H9 (cell line): ENCODE measurements at regions not wholly inside any gene's neighbourhood (a gene's known extent, or its start where the extent isn't known, plus 50 kb on each side); places are given as distances from the start of the nearest gene placed in this dataset.

ENCODE experiments used
- DNase-seq: peaks from one replicate; pipeline ENCODE4 v3.0.0-alpha.2; 2017
- H2AFZ ChIP-seq: one replicate; pipeline ENCODE4 v1.6.1; 2013; ENCODE audit warnings: mild to moderate bottlenecking, low read length, control low read depth, moderate library complexity
- H2AK5ac ChIP-seq: 2 replicates; pipeline ENCODE4 v1.6.1; 2013; ENCODE audit warnings: low read length, control low read depth, mixed read lengths; ENCODE audit not compliant: insufficient read length
- H2BK120ac ChIP-seq: one replicate; pipeline ENCODE4 v1.6.1; 2013; ENCODE audit warnings: low read depth, mild to moderate bottlenecking, low read length, control low read depth, inconsistent platforms; ENCODE audit not compliant: poor library complexity, severe bottlenecking
- H2BK12ac ChIP-seq: 2 replicates; pipeline ENCODE4 v1.6.1; 2013; ENCODE audit warnings: low read length, control low read depth, mixed read lengths, low read depth; ENCODE audit not compliant: insufficient read length
- H2BK15ac ChIP-seq: 2 replicates; pipeline ENCODE4 v1.6.1; 2013; ENCODE audit warnings: low read depth, low read length, control low read depth
- H2BK20ac ChIP-seq: one replicate; pipeline ENCODE4 v1.6.1; 2013; ENCODE audit warnings: low read depth, mild to moderate bottlenecking, low read length, control low read depth, inconsistent platforms; ENCODE audit not compliant: poor library complexity, severe bottlenecking
- H2BK5ac ChIP-seq: 2 replicates; pipeline ENCODE4 v1.6.1; 2013; ENCODE audit warnings: low read length, control low read depth, mixed read lengths; ENCODE audit not compliant: insufficient read length
- H3K14ac ChIP-seq: 2 replicates; pipeline ENCODE4 v1.6.1; 2013; ENCODE audit warnings: low read length, control low read depth; ENCODE audit not compliant: insufficient read depth
- H3K18ac ChIP-seq: 2 replicates; pipeline ENCODE4 v1.6.1; 2013; ENCODE audit warnings: low read depth, mild to moderate bottlenecking, mixed read lengths, low read length, control low read depth; ENCODE audit not compliant: insufficient read length
- H3K23ac ChIP-seq: 2 replicates; pipeline ENCODE4 v1.6.1; 2013; ENCODE audit warnings: low read length, control low read depth, mixed read lengths, low read depth; ENCODE audit not compliant: insufficient read length
- H3K23me2 ChIP-seq: 2 replicates; pipeline ENCODE4 v1.6.1; 2013; ENCODE audit warnings: low read depth, mild to moderate bottlenecking, mixed read lengths, low read length, control low read depth; ENCODE audit not compliant: insufficient read length, poor library complexity, severe bottlenecking
- H3K27ac ChIP-seq: 2 replicates; pipeline ENCODE4 v1.5.1; 2013; ENCODE audit warnings: low read length, control low read depth, mixed read lengths, low read depth; ENCODE audit not compliant: insufficient read length
- H3K27me3 ChIP-seq: 2 replicates; pipeline ENCODE4 v1.6.1; 2013; ENCODE audit warnings: low read length, control low read depth, inconsistent platforms; ENCODE audit not compliant: insufficient read depth
- H3K4ac ChIP-seq: 2 replicates; pipeline ENCODE4 v1.6.1; 2013; ENCODE audit warnings: low read depth, mild to moderate bottlenecking, control low read depth, inconsistent platforms, low read length, moderate library complexity
- H3K4me1 ChIP-seq: 2 replicates; pipeline ENCODE4 v1.6.1; 2013; ENCODE audit warnings: low read length, control low read depth, inconsistent platforms; ENCODE audit not compliant: insufficient read depth
- H3K4me2 ChIP-seq: 2 replicates; pipeline ENCODE4 v1.6.1; 2013; ENCODE audit warnings: low read length, control low read depth, mixed read lengths; ENCODE audit not compliant: insufficient read length, insufficient read depth
- H3K56ac ChIP-seq: 2 replicates; pipeline ENCODE4 v1.6.1; 2013; ENCODE audit warnings: low read depth, mild to moderate bottlenecking, mixed read lengths, low read length, control low read depth; ENCODE audit not compliant: insufficient read length
- H3K79me1 ChIP-seq: 2 replicates; pipeline ENCODE4 v1.6.1; 2013; ENCODE audit warnings: low read depth, mild to moderate bottlenecking, moderate library complexity, low read length, control low read depth, inconsistent platforms; ENCODE audit not compliant: insufficient read depth, poor library complexity, severe bottlenecking
- H3K79me2 ChIP-seq: 2 replicates; pipeline ENCODE4 v1.6.1; 2013; ENCODE audit warnings: low read length, control low read depth, inconsistent platforms; ENCODE audit not compliant: insufficient read depth
- H3K9ac ChIP-seq: 2 replicates; pipeline ENCODE4 v1.6.1; 2013; ENCODE audit warnings: low read length, control low read depth, mixed read lengths; ENCODE audit not compliant: insufficient read length; ENCODE audit errors: extremely low read depth
- H3K9me3 ChIP-seq: one replicate; pipeline ENCODE4 v1.6.1; 2013; ENCODE audit warnings: low read depth, low read length, inconsistent platforms; ENCODE audit not compliant: control insufficient read depth
- H3T11ph ChIP-seq: one replicate; pipeline ENCODE4 v1.6.1; 2013; ENCODE audit warnings: mild to moderate bottlenecking, low read length, control low read depth, inconsistent platforms
- H4K20me1 ChIP-seq: one replicate; pipeline ENCODE4 v1.6.1; 2013; ENCODE audit not compliant: control insufficient read depth, insufficient read length, insufficient read depth
- H4K5ac ChIP-seq: 2 replicates; pipeline ENCODE4 v1.6.1; 2013; ENCODE audit warnings: low read depth, mild to moderate bottlenecking, mixed read lengths, low read length, control low read depth; ENCODE audit not compliant: insufficient read length
- H4K8ac ChIP-seq: replicated peaks from 2 replicates; pipeline ENCODE4 v1.6.1; 2013; ENCODE audit warnings: low read length, control low read depth, mixed read lengths, low read depth; ENCODE audit not compliant: insufficient read length
- H4K91ac ChIP-seq: 2 replicates; pipeline ENCODE4 v1.6.1; 2013; ENCODE audit warnings: low read depth, mild to moderate bottlenecking, moderate library complexity, mixed read lengths, low read length, control low read depth; ENCODE audit not compliant: insufficient read length
- H3K27ac Mint-ChIP-seq, 3 experiments: 2 replicates in 2 of 3; 3 replicates in 1 of 3; pipeline ENCODE4 v1.8.0; 2020 to 2021; ENCODE audit warnings: mixed read lengths in 3 of 3, mild to moderate bottlenecking in 1 of 3, moderate library complexity in 1 of 3
- H3K27me3 Mint-ChIP-seq: 2 replicates; pipeline ENCODE4 v1.8.0; 2021; ENCODE audit warnings: low read depth, mild to moderate bottlenecking, moderate library complexity, mixed read lengths
- H3K36me3 Mint-ChIP-seq, 3 experiments: 2 replicates in 2 of 3; 3 replicates in 1 of 3; pipeline ENCODE4 v1.8.0; 2020 to 2021; ENCODE audit warnings: low read depth in 3 of 3, mixed read lengths in 3 of 3; ENCODE audit not compliant: insufficient read depth in 1 of 3
- H3K4me1 Mint-ChIP-seq, 2 experiments: 2 replicates each; pipeline ENCODE4 v1.8.0; 2020; ENCODE audit warnings: mixed read lengths in 2 of 2
- H3K4me3 Mint-ChIP-seq, 2 experiments: 2 replicates in 1 of 2; 3 replicates in 1 of 2; pipeline ENCODE4 v1.8.0; 2020 to 2021; ENCODE audit warnings: mild to moderate bottlenecking in 2 of 2, mixed read lengths in 2 of 2, moderate library complexity in 1 of 2
- H3K9me3 Mint-ChIP-seq, 2 experiments: 2 replicates in 1 of 2; 3 replicates in 1 of 2; pipeline ENCODE4 v1.8.0; 2020; ENCODE audit warnings: mild to moderate bottlenecking in 2 of 2, mixed read lengths in 2 of 2, moderate library complexity in 1 of 2
- CTCF ChIP-seq: fragments of 200-600 bp; sonication (generic); conservative IDR thresholded peaks from 3 replicates; pipeline ENCODE4 v1.8.0; 2021; ENCODE audit warnings: antibody characterized with exemption, mild to moderate bottlenecking
- WGBS: extraction: QIAGEN DNeasy Blood & Tissue Kit; methylation state at CpG from one replicate; pipeline ENCODE4 v1.1.7; 2013; ENCODE audit warnings: missing lambda C conversion rate, low lambda C conversion rate, mixed read lengths; ENCODE audit not compliant: insufficient read length; ENCODE audit errors: extremely low coverage; 5-methylcytosine and 5-hydroxymethylcytosine counted together

- Histone ChIP-seq H3K14ac (no peak overlapping the region), H2AFZ (no peak overlapping the region)
Observed at GRCh38 chr14:63800083-63800482, 52.7 kb upstream of the SYNE2 start.

More at GRCh38 chr14:63800083-63800482, 52.7 kb upstream of the SYNE2 start:
- Mint-ChIP-seq H3K4me3 (no peak overlapping the region), H3K36me3 (peaks cover 0 to 8% (median 0%) of the 10 kb centered on the region in 3 experiments; a peak in 3 of 7 replicates), H3K27me3 (no peaks in the 10 kb centered on the region; the same call in 1 of the 2 replicates), H3K4me1 (peaks cover 0 to 2% of the 10 kb centered on the region in 2 experiments; a peak in 1 of 4 replicates), H3K27ac (no peak overlapping the region), H3K9me3 (no peaks in the 10 kb centered on the region; a peak in 3 of 5 replicates)
- Histone ChIP-seq H3K9ac (no peak overlapping the region), H3K56ac (no peak overlapping the region), H3K4ac (no peak overlapping the region), H3K27ac (no peak overlapping the region), H3K79me2 (no peaks in the 10 kb centered on the region), H3K23me2 (no peaks in the 10 kb centered on the region), H4K91ac (no peak overlapping the region), H4K5ac (no peak overlapping the region), H3T11ph (no peak overlapping the region), H3K4me1 (no peaks in the 10 kb centered on the region), H3K79me1 (no peaks in the 10 kb centered on the region), H3K27me3 (no peaks in the 10 kb centered on the region), H2BK120ac (no peak overlapping the region), H4K20me1 (no peaks in the 10 kb centered on the region), H3K9me3 (no peaks in the 10 kb centered on the region), H3K4me2 (no peak overlapping the region), H3K18ac (no peak overlapping the region), H2AK5ac (no peak overlapping the region), H3K23ac (no peak overlapping the region), H2BK12ac (no peak overlapping the region), H4K8ac (no peak overlapping the region), H2BK5ac (no peak overlapping the region), H2BK20ac (no peak overlapping the region), H2BK15ac (no peak overlapping the region)
- no peak for TF ChIP-seq CTCF
- WGBS: no CpG with 5 or more reads among the region's 2 CpGs
- no peak for DNase-seq
